Amniotic stem cell (primary cell): ENCODE measurements at regions not wholly inside any gene's neighbourhood (a gene's known extent, or its start where the extent isn't known, plus 50 kb on each side); places are given as distances from the start of the nearest gene placed in this dataset.

Experiments used
- DNase-seq: peaks from one replicate; lab custom pipeline; 2025; lab: John Stamatoyannopoulos, UW

- peak; percentile 68 for DNase-seq
Measured at GRCh38 chr2:55102056-55102812, 52.0 kb upstream of the RTN4 start.

GRCh38 chr2:55101466-55101865 lies 51.2 kb upstream of the RTN4 start:
- DNase-seq: no peak

GRCh38 chr2:55099878-55100820 lies 49.9 kb upstream of the RTN4 start:
- DNase-seq: peak; percentile 59
